GM04504 (cell line): ENCODE measurements at regions not wholly inside any gene's neighbourhood (a gene's known extent, or its start where the extent isn't known, plus 50 kb on each side); places are given as distances from the start of the nearest gene placed in this dataset.

Experiments used
- DNase-seq: peaks from one replicate; pipeline ENCODE4 v3.0.0-alpha.2; 2012; ENCODE audit warnings: low read depth

DNA sequence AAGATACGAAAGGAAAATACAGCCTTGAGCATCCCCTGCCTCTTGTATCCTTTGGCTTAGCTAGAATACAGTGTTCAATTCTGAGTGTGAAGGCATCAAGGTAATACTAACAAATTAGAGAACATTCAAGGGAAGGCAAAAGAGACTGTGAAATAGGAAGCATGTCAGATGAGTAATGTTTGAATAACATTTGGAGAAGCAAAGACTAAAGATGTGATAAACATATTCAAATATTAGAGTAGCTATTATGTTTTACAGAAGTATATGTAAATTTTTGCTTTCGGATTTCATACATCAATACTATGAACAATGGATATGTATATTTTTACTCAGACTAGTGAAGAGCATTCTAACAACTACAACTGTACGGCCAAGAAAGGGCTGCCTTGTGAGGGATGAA lies 161.7 kb upstream of the FN1 start:
- DNase-seq, result no peak

DNA sequence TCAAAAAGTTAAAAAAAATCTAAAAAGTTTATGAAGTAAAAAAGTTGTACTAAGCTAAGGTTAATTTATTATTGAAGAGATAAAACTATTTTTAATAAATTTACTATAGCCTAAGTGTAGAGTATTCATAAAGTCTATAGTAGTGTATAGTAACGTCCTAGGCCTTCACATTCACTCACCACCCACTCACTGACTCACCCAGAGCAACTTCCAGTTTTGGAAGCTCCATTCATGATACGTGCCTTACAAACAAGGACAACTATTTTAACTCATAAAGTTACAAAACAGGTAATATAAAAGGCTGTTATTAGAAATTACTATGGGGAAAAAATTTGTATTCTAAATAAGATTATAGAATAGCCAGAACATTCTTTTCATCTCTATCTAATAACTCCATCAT lies 158.9 kb upstream of the FN1 start:
- no peak for DNase-seq

DNA sequence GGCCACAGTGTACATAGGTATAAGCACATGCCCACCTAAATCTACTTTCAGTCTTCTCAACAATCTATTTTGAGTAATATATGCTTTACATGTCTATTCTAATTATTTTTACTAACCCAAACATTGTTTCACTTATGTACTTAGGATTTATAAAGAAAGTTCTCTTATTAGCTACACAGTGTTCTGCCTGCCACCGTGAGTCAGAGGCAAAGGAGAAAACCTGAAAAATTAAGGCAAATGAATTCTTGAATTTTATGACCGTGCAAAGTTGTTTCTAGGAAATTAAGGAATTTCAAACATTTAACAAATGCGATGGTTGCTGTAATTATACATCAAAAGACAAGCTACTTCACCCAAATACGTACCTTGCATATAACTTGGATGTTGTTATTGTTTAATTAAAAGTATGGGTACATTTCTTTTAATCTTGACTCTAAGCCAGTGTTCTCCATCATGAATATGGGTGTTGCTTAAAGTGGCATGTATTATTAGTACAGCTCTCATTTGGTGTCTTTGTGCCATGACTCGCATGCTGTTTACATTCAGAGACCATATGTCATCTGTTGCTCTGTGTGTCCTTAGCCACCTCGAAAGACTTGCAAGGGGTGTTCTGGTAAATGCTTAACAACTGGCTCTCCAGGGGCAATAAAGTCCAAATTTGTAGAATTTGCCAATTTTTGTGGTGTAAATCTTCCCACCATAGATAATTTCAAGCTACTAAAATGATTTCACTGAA lies 154.3 kb upstream of the FN1 start:
- DNase-seq, result no peak

DNA sequence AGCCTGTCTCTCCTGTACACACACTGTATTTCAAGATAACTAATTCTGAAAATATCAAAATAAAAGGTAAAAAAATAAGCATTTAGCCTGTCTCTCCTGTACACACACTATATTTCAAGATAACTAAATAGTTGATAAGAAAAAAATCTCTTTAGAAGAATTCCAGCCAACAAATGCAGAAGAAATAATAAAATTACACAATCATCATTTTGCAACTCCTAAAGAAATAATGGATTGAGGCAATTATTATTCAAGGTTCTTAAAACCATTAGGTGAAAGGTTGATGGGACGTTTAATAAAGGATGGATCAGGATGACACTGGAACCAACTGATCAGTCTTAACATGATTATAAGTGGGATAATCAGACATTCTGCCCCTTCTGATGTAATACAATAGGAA lies 148.0 kb upstream of the FN1 start:
- no peak for DNase-seq

DNA sequence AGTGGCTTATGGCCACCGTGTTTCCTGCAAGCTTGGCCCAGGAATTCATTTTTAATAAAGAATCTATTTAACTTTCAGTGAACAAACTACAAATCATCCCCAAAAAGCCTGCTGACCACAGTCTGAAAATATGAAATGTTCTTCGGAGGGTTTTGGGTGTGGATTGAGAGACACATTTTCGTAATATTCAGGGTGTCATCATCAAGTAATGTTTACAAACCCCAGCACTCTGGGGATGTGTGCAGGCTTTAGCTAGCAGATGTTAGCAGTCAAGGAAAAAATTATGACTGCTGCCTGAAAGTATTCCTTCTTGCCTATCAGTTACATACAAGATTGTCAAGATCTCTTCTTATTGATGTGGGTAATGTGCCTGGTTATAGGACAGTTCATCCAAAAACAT lies 143.9 kb upstream of the FN1 start:
- peak; percentile 82 for DNase-seq

DNA sequence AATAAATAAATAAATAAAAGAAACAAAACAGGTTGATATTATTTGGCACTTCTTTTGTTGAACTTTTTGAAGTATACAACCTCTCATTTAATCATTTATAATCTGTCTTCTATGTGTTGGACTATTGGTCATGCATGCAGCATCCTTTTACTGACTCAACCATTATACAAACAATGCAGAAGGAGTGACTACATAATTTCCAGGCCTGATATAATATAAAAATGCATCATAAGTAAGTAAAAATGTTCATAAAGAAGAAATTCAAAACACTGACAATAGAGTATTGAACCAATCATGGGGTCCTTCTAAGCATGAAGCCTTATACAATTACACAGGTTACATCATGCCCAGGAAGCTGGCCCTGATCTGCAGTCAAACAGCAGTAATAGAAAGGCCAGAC lies 141.5 kb upstream of the FN1 start:
- no peak for DNase-seq

DNA sequence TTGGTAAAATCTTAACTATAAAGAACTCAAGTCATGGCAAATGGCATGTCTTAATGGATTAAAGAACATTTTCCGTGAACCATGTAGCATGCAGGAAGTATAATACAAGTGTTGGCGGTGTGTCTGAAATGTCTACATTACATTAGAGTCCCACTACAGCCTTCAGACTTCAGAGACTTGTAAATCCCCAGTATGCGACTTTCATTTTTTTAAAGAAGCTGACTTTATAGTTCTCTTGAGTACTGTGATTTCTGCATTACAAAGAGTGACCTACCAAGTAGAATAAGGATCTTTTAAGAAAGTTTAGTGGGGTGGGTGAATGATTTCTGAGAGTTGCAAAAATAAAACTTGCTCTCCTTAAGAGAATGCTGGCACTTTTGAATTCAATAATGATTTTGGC lies 140.7 kb upstream of the FN1 start:
- DNase-seq, result no peak

DNA sequence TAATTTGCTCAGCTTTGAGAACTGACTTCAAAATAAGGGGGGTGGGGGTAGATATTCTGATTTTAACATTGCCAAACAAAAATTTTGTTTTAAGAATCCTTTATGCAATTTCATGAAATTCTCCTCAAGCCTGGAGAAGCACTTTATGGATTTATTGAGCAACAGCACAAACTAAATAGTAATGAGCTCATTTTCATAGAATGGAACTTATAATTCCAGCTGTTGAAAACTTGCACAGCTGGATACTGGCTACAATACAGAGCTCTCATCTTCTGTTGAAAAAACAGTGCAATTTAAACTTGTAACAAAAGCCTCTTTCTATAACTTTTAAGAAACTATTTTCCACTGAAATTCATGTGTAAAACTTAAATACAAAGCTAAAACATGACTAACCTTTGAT lies 137.6 kb upstream of the FN1 start:
- no peak for DNase-seq

DNA sequence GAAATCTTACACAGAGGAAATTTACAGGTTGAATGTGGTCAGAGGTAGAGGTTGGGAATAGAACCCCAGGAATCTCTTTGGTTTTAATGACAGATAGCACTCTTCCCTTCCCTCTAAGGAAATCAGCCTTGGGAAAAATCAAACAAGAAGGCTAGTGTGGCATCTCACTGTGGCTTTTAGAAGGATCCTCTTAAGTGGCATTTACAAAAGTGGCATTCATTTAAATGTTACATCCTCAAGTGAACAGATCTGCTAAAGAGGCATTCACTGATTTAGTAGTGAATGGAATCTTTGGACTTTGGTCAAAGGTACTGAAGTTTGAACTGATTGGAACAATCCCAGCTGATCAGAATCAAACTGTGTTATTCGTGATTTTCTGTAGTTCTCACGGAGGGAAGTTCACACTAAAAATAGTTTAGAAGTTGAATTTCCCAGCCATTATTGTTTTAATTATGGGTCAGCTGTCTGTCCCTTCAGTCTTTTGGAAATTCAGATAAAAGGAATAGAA lies 136.5 kb upstream of the FN1 start:
- no peak for DNase-seq

DNA sequence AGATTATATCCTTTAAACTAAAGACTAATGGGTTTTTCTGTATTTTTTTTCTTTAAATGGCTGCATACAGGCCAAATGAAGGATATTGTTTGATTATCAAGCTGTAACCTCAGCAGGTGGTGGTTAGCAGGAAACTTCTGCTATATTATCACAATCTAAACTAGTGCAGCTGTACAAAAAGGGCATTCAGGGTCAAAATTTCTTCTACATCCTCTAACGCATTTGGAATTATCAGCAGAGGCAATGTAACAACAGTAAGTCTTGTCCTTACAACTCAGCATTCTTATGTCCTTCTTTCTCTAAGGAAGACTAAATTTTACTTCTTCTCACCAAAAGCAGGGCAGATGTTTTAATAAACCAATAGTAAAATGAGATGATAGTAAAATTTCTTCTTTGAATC lies 135.8 kb upstream of the FN1 start:
- DNase-seq, result no peak

DNA sequence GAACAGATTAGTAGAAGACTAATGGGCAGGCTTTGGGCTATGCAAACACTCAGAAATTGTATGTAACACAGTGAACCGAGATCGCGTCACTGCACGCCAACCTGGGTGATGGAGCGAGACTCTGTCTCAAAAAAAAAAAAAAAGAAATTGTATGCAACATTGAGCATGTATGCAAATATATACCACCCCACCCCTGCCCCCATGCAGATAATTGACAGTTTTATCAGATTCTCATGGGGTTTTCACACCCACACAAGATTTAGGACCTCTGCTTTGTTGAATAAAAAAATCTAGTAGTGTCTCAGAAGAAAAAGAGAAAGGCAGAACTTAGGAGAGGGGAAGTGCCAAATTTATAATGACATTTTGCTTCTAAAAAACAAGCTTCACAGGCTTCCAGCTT lies 131.6 kb upstream of the FN1 start:
- DNase-seq, result no peak

DNA sequence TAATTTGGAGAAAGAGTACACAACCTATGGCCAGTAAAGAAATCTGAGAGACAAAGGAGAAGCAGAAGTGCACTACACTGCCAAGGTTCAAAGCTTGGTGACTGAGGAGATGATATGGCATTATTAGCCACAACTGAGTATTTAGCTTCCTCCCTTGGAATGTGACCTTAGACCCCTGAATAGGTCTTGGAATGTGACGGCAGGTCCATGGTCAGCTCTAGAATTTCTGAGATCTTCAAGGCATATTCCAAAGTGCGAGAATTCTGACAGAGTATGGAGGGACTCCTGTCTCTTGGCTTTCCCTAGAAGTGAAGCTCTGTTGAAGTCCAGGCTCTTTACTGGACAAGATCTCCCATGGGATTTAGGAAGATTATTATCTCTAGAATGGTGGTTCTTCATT lies 130.0 kb upstream of the FN1 start:
- no peak for DNase-seq

DNA sequence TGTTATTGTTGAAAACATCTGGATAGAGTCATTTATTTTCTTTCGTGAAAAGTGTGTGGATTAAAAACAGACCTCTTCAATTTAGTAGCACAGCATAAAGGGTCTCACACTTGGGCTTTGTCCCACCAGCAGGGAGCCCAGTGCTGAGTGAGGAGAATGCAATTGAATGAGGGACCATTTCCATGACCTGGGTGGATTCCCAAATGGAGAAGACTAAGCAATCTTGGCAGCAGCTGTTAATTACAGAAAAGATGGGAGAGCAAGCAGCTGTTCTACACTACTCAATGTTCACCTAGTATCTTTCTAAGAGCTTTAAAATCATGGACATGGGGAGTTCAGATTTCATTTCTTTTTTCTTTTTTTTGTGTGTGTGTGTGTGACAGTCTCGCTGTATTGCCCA lies 121.8 kb upstream of the FN1 start:
- DNase-seq, result no peak

DNA sequence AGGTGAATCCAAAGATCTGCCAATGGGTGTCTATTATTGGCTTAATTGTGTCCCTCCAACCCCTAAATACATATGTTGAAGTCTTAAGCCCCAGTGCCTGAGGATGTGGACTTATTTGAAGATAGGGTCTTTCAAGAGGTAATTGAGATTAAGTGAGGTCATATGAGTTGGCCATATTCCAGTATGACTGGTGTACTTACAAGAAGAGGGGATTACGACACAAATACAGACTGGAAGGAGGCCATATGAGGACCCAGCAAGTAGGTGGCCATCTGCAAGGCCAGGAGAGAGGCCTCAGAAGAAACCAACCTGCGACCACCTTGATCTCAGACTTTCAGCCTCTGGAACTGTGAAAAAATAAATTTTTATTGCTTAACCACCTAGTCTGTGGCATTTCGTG lies 121.1 kb upstream of the FN1 start:
- DNase-seq, result no peak

DNA sequence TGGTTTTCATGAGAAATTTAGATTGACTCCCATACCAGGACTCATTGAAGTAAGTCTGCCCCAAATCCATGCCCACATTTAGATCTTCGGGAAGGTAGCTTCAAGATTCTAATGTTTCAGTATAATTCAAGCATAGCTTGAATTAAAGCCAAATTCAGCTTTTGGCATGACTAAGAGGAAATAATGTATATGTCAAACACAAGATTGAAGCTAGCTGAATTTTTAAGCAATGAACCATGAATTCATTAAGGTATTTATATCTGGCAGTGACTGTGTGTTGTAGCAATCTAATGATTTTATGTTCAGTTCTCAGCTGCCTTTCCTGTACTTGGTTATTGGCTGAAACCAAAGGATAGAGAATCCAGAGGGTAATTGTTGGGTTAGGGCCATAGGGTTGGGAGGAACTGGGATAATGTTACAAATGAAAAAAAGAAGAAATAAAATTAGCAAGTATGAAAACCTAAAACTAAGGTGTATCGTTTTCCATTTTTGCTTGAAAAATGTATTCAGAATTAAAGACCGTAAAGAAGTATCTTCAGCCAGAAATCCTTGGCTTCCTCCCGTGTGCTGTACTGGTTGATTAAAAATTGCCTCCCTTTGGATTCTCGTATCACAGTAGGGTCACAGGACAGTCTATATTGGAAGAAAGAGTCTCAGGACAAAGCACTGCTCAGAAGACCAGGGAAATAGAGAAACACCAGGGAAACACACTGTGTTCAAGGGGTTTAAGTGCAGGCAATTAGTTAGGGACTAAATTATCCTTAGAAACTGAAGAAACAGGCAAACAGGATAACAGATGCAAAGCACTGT lies 119.0 kb upstream of the FN1 start:
- DNase-seq, result no peak

DNA sequence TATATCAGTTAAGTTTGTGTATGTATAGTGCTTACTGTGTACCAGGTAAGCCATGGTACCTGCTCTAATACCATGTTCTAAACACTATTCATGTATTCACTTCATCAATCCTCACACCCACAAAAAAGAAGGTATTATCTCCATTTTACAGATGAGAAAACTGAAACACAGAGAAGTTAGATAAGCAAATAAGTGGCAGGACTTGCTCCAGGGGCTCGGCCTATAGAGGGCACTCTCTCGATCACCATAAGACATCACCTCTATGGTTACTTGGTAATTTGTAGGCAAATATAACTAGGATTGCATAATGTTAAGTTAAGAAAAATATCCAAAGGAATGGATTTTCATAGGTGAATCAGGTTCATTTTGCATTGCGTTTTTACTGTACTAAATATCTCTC lies 118.1 kb upstream of the FN1 start:
- no peak for DNase-seq

DNA sequence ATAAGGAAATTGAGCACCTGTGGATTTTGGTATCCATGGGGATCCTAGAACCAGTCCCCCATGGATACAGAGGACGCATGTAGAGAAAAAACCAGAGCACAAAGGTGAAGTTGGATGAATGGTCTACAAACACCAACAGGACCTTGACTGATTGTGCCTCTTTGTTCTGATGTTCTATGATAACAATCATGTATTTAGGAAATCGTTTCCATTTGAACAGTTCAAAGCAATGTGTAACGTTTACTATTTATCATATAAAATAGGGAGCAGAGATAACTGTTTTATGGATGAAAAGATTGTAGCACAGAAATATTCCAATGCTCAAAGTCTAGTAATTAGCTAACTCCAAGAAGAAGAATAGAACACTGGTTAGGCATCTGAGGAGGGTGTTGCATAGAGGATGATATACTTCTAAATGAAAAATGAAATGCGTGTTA lies 116.3 kb upstream of the FN1 start:
- DNase-seq, result no peak

DNA sequence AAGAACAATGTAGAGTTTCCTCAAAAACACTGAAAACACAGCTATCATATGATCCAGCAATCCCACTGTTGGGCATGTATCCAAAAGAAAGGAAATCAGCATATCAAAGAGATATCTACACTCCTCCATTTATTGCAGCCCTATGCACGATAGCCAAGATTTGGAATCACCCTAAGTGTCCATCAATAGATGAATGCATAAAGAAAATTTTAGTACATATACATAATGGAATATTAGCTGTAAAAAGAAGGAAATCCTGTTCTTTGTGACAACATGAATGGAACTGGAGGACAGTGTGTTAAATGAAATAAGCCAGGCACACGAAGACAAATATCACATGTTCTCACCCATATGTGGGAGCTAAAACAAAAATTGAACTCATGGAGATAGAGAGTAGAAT lies 114.5 kb upstream of the FN1 start:
- no peak for DNase-seq

DNA sequence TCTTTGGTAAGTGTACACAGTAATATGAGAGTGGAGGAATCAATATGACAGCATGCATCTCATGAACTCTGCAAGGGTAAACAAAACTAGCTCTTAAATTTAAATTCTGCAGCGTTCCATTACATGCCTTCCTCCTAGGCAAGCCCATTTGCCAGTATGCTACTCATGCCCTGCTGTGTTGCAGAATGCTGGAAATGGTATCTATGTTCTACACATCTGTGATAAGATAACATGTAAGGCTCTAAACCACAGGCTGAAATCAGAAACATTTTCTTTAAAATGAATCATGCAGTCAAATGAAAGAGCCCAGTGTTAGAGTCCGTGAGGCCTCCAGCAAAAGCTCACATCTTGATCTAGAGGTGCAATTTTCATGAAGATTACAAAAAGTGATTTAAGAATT lies 112.8 kb upstream of the FN1 start:
- no peak for DNase-seq

DNA sequence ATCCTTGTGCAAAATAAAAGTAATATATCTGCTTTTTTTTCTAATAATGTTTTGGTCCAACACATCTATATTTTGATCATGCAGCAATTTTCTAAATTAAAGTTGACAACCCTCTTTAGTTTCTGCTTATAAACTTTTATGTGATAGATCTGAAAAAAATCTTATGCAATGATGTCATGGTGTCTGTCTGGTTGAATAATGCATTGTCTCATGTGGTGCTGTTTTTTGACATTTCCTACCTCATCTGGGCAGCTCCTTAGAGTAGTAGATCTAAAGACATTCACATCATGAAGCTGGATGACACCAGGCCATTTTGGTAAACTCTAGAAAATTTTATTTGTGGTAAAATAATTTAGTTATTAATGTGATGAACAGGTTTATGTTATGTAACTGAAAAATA lies 106.8 kb upstream of the FN1 start:
- DNase-seq, result no peak

DNA sequence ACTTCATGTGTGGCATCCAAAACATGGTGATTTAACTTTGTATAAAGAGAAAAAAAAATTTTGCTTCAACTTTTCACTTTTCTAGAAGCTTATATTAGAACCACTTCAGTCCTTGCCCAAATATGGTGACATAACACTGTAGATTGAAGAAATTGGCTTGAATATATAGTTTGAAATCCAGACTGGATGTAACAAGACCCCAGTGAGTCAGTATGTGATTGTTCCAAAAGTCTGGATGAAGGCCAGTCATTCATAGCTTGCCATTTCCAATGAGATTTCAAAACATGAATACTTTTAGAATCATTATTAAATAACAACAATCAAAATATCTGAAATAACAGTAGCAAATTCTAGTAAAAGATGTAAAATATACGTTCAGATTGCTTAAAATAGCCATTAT lies 104.8 kb upstream of the FN1 start:
- peak; percentile 58 for DNase-seq

DNA sequence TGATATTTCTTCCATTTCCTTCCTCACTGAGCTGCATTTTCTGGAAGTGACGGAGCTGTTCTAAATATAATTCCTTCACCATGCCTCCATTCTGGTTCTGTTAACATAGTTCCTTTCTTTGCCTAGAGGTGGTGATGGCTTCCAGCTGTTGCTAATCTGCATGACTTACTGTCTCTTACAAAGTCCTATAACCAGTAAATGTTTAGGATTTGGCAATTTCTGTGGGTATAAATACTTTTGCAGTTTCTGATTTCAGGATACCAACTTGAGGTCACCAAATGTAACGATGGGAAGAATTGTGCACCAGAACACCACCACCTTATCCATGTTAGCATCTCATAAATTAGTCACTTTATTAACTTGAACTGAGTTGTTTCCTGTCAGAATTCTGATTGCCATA lies 101.7 kb upstream of the FN1 start:
- DNase-seq, result peak; percentile 81

DNA sequence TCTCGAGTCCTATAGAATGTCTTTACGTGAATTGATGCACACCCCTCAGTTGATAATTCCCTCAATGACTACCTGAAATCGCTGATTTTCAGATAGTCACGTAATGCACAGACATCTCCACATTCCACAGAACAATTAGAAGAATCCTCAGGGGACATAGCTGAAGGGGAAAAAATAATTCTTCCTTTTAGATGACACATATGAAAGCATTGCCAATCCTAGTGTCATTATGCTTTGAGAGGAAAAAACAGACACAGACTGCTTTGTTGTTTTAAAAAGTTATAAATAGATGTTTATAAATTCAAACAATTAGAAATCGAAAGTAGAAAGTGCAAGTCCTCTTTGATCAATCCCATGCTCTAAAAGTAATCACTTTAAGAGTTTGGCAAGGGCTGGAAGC lies 100.6 kb upstream of the FN1 start:
- no peak for DNase-seq

DNA sequence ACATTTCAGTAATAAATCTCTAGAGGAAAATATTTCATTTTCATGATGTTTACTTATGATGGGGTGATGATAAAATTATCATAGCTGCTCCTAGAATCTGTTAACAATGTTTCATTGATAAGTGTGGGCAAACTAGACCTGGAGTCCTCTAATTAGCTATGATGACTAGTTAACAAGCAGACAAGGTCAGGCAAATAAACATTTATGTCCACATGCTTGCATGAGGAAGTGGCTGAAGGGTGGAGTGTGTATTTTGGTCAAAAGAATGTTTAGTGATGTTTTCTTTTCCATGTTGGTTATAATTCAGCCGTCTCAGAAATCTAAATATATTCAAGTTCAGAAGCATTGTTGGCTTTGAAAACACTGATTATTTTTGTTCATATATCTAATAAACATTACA lies 99.9 kb upstream of the FN1 start:
- no peak for DNase-seq
